HUES6 (cell line): ENCODE measurements at regions not wholly inside any gene's neighbourhood (a gene's known extent, or its start where the extent isn't known, plus 50 kb on each side); places are given as distances from the start of the nearest gene placed in this dataset.
"Not testable (repeated sequence)": the region's sequence is repeated elsewhere in the genome, so short reads cannot be mapped to it uniquely, and the experiment has no call there.

Experiments used
- H3K27ac ChIP-seq: 2 replicates; pipeline ENCODE4 v1.7.0; 2013; ENCODE audit warnings: low read depth, mild to moderate bottlenecking, low read length, inconsistent platforms
- H3K27me3 ChIP-seq: 2 replicates; pipeline ENCODE4 v1.6.1; 2013; ENCODE audit warnings: low read length; ENCODE audit not compliant: control insufficient read depth, insufficient read depth
- H3K36me3 ChIP-seq: 2 replicates; pipeline ENCODE4 v1.6.1; 2013; ENCODE audit warnings: low read length; ENCODE audit not compliant: control insufficient read depth, insufficient read depth
- H3K4me1 ChIP-seq: 2 replicates; pipeline ENCODE4 v1.6.1; 2013; ENCODE audit warnings: low read length; ENCODE audit not compliant: control insufficient read depth, insufficient read depth
- H3K4me3 ChIP-seq: 2 replicates; pipeline ENCODE4 v1.5.1; 2013; ENCODE audit warnings: low read depth, low read length
- H3K9ac ChIP-seq: one replicate; pipeline ENCODE4 v1.6.1; 2013; ENCODE audit warnings: mild to moderate bottlenecking, low read length
- H3K9me3 ChIP-seq: 2 replicates; pipeline ENCODE4 v1.6.1; 2013; ENCODE audit warnings: low read depth, low read length; ENCODE audit not compliant: control insufficient read depth, insufficient read depth

DNA sequence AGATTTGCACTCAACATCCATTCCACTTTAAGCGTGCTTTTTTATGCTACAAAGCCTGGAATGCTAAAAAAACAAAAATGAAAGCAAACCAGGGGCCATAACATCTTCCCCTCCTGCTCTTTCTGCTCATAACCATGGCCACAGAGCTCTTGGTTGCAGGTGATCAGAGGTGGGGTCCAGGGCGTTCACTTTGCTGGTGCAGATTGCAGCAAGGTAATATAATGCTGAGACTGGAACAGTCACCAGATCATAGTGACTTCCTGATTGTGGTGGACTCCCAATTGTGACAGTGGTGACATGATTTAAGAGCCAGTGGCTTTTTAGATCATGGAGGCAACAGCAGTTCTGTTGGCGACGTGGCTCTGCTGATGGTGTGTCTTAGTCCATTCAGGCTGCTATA lies 115.0 kb upstream of the CPM start:
- no peak overlapping the region for H3K4me3 ChIP-seq
- no peaks in the 10 kb centered on the region for H3K9me3 ChIP-seq
- H3K9ac ChIP-seq = no peak overlapping the region
- peaks cover 22% of the 10 kb centered on the region for H3K4me1 ChIP-seq
- no peaks in the 10 kb centered on the region for H3K36me3 ChIP-seq
- H3K27ac ChIP-seq = no peak overlapping the region
- no peaks in the 10 kb centered on the region for H3K27me3 ChIP-seq

DNA sequence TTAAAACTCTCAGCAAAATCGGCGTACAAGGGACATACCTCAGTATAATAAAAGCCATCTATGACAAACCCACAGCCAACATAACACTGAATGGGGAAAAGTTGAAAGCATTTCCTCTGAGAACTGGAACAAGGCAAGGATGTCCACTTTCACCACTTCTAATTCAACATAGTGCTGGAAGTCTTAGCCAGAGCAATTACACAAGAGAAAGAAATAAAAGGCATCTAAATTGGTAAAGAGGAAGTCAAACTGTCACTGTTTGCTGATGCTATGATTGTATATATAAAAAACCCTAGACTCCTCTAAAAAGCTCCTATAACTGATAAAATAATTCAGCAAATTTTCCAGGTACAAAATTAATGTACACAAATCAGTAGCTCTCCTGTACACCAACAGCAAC lies 116.9 kb upstream of the CPM start:
- not testable (repeated sequence) for H3K9ac ChIP-seq, H3K27me3 ChIP-seq, H3K36me3 ChIP-seq, H3K9me3 ChIP-seq, H3K27ac ChIP-seq, H3K4me3 ChIP-seq
- H3K4me1 ChIP-seq = peaks cover 27% of the 10 kb centered on the region

DNA sequence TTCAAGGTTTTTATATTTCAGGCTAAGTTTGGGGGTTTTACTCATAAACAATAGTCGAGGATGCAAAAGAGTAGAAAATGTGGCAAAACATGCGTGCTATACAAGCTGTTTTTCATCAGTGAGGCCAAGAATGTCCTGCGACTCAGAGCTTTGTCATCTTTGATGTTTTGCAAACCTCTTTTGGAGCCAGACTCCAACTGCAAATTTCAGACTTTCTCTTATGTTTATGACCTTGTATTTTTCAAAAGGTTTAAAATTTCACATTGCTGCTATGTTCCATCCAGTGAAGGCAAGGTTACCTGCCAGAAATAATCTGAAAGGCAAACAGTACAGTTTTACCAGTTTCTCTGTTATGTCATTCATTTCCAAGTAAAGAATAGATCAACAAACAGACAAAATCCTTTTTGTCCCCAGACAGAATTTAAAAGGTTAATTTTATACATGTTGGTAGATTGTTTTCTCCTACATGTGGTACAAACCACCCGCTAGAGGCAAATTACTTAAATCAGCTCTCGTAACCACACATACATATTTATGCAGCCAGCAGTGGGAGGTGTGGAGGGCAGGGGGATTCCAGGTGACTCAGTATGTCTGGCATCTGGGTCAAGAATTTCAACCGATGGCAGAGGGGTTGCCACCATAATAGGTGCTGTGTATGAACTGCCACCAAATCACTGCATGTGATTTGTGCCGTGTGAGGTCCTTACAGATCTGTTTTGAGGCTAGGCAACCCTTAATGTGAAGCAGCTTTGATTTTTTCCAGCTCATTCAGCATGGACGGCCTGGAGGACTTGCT lies 119.8 kb upstream of the CPM start:
- no peak overlapping the region for H3K4me3 ChIP-seq
- H3K27me3 ChIP-seq = no peaks in the 10 kb centered on the region
- no peaks in the 10 kb centered on the region for H3K9me3 ChIP-seq
- peak overlapping the region; percentile 73; the same call in 1 of the 2 replicates for H3K27ac ChIP-seq
- peak overlapping the region; percentile 59 for H3K9ac ChIP-seq
- H3K36me3 ChIP-seq = no peaks in the 10 kb centered on the region
- peaks cover 16% of the 10 kb centered on the region for H3K4me1 ChIP-seq

DNA sequence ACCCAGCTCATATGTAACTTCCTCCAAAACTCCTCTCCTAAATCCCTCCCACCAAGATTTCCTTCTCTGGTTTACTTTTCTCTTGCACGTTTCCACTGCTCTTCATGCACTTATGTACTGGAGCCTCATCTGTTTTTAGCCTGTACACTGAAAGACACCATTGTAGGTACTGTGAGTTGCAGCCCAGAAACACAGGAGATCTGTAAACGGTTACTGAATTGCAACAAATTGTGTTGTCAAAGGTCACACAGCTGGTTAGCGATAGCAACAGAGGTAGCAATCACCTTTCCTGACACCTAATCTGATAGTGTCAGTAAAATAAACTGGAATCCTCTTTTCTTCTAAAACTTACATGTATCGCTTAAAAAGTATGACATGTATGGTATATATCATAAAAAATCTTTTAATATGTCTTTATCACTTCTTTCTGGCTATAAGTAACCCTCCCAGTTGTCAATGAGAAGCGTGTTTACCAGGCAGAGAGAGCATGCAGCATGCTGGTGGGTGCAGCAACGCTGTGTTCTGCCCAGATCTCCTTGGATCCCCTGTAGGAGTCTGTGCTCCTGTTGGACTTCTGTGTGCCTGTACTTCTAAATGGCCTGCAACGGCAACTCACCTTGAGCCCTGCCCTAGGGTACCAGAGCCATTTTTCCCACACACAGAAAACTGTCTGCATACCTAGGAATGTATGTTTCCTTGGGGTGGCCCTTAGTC lies 121.5 kb upstream of the CPM start:
- H3K9ac ChIP-seq = no peak overlapping the region
- no peak overlapping the region for H3K27ac ChIP-seq
- no peaks in the 10 kb centered on the region for H3K9me3 ChIP-seq
- no peaks in the 10 kb centered on the region for H3K27me3 ChIP-seq
- H3K36me3 ChIP-seq = no peaks in the 10 kb centered on the region
- H3K4me1 ChIP-seq = peaks cover 16% of the 10 kb centered on the region
- no peak overlapping the region for H3K4me3 ChIP-seq

DNA sequence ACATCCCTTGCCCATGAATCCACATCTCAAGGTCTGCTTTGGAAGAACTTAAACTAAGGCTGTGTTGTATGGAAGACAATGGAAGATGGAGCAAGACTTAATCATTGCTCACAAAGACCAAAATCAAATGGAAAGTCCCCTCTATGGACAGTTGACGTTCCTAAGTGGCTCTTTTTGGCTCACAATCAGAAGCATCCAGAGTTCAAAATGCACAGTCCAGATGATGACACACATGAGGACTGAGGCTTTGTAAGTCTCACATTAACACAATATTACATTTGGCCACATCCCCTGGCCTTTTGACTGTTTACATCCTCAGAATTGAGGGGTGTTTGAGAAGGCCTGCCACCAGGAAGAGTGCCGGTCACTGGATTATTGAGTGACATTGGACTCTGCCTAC lies 122.3 kb upstream of the CPM start:
- Histone ChIP-seq H3K4me1 (peaks cover 16% of the 10 kb centered on the region), H3K36me3 (no peaks in the 10 kb centered on the region), H3K27ac (no peak overlapping the region), H3K9ac (no peak overlapping the region), H3K9me3 (no peaks in the 10 kb centered on the region), H3K4me3 (no peak overlapping the region), H3K27me3 (no peaks in the 10 kb centered on the region)

DNA sequence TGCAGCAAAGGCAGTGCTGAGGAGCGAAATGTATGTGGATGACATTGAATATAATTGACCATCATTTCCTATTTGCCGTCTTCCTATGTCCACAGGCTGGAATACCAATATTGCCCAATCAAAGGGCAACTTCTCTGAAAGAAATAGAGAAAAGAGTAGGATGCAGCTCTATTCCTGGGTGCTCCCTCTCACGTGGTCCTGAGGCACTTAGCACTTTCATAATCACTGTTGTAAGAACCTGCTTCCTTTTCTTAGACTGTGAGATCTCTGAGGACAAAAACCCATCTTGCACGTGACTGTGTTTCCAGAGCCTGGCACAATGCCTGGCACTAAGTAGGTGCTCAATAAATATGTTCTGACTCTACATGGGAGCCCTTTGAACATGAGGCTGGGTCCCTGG lies 122.7 kb upstream of the CPM start:
- Histone ChIP-seq H3K36me3 (no peaks in the 10 kb centered on the region), H3K9me3 (no peaks in the 10 kb centered on the region), H3K4me1 (peaks cover 16% of the 10 kb centered on the region), H3K9ac (no peak overlapping the region), H3K27me3 (no peaks in the 10 kb centered on the region), H3K4me3 (no peak overlapping the region), H3K27ac (no peak overlapping the region)

DNA sequence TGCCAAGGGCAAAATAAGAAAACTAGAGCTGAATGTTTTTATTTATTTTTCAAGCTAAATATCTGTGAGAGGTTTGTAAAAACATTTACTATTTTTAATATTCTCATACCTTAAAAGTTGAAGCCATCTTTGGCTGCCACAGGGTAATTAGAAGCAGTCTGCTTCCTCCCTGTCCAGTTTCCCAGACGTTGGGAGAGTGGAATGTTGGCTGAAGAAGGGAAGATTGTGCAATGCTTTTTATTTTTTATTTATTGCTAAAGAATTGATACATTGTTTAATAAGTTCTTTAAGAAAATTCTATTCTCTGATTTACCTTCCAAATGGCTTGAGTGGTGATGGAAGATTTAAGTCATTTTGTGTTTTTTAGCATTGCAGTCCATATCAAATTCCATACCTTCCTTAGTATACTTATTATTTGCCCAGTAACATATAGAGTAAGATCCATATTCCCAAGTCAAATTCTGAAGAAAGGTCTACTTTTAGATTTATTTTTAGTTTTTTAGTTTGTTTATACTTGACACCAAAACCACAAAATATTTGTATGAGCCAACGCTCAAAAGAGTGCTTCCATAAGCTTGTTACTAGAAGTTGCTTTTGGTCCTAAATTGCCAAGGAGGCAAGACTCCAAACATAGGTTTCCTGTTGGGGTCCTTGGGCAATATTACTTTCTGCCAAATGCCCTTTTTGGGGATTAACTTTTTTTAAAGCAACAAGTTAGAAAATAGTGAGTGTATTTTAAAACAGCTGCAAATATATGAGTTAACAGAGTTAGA lies 124.0 kb upstream of the CPM start:
- Histone ChIP-seq H3K4me1 (peaks cover 16% of the 10 kb centered on the region), H3K27ac (no peak overlapping the region)

DNA sequence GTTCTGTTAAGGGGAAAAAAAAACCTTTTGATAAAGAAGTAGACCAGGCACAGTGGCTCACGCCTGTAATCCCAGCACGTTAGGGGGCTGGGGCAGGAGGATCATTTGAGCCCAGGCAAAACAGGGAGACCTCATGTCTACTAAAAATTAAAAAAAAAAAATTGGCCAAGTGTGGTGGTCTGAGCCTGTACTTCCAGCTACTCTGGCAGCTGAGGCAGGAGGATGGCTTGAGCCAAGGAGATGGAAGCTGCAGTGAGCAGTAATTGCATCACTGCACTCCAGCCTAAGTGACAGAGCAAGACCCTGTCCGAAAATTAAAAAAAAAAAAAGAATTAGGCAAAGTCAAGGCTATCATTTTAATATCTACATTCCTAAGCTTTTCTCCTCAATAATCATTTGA lies 124.8 kb upstream of the CPM start:
- H3K4me1 ChIP-seq = peaks cover 11% of the 10 kb centered on the region
- H3K27ac ChIP-seq = no peak overlapping the region
- H3K9me3 ChIP-seq = no peaks in the 10 kb centered on the region

More for the DNA sequence above, 124.0 kb upstream of the CPM start:
- Histone ChIP-seq H3K36me3 (no peaks in the 10 kb centered on the region), H3K9ac (no peak overlapping the region), H3K4me3 (no peak overlapping the region), H3K27me3 (no peaks in the 10 kb centered on the region), H3K9me3 (no peaks in the 10 kb centered on the region)

DNA sequence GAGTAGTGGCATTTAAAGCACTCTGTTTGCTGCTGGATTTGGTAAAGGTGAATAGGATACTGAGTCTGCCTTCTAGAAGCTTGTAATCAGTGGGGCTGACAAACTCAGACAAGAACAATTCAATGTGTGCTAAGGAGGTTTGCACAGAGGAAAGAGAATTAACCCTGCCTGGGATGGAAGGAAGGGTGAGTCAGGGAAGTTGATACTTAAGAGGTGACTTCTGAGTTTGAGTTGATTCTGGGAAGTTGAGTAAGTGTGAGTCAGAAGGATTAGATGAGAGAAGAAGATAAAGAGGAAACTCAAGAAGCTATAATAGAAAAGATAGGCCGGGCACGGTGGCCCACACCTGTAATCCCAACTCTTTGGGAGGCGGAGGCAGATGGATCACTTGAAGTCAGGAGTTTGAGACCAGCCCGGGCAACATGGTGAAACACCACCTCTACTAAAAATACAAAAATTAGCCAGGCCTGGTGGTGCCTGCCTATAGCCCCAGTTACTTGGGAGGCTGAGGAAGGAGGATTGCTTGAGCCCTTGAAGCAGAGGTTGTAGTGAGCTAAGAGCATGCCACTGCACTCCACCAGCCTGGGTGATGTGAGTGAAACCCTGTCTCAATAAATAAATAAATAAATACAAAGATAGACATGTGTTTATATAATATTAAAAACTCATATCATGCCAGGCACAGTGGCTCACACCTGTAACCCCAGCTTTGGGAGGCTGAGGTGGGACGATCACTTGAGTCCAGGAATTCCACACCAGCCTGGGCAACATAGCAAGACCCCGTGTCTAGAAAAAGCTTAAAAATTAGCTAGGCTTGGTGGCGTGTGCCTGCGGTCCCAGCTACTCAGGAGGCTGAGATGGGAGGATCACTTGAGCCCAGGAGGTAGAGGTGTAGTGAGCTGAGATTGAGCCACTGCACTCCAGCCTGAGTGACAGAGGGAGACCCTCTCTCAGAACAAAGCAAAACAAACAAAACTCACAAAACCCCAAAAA lies 126.8 kb upstream of the CPM start:
- Histone ChIP-seq H3K36me3 (no peaks in the 10 kb centered on the region), H3K9ac (no peak overlapping the region)

More for the DNA sequence above, 124.8 kb upstream of the CPM start:
- H3K36me3 ChIP-seq = no peaks in the 10 kb centered on the region
- no peak overlapping the region for H3K9ac ChIP-seq
- H3K4me3 ChIP-seq = no peak overlapping the region
- no peaks in the 10 kb centered on the region for H3K27me3 ChIP-seq

DNA sequence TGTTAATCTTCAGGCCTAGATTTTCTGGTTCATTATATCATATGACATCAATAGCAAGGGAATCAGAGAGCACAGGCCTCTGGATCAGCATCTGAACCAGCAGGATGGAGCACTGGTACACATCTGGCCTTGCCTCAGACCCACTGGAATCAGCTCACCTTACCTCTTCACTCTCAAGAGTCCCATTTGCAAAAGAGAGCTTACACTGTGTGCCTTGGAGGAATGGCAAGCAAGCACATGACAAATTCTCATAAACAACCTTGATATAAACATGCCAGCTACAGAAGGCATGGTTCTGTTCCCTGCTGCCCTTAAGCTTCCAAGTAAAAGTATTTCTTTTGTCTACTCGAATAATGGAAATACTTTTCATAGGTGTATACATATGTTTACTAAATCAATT lies 128.6 kb upstream of the CPM start:
- no peak overlapping the region for H3K27ac ChIP-seq
- no peaks in the 10 kb centered on the region for H3K36me3 ChIP-seq
- H3K9me3 ChIP-seq = no peaks in the 10 kb centered on the region
- H3K27me3 ChIP-seq = no peaks in the 10 kb centered on the region
- no peaks in the 10 kb centered on the region for H3K4me1 ChIP-seq
- no peak overlapping the region for H3K9ac ChIP-seq
- no peak overlapping the region for H3K4me3 ChIP-seq

More for the DNA sequence above, 126.8 kb upstream of the CPM start:
- Histone ChIP-seq H3K4me3 (no peak overlapping the region), H3K27me3 (no peaks in the 10 kb centered on the region), H3K9me3 (no peaks in the 10 kb centered on the region), H3K4me1 (no peaks in the 10 kb centered on the region), H3K27ac (no peak overlapping the region)
